ENCODE measurements at regions not wholly inside any gene's neighbourhood (a gene's known extent, or its start where the extent isn't known, plus 50 kb on each side); places are given as distances from the start of the nearest gene placed in this dataset.

DNA sequence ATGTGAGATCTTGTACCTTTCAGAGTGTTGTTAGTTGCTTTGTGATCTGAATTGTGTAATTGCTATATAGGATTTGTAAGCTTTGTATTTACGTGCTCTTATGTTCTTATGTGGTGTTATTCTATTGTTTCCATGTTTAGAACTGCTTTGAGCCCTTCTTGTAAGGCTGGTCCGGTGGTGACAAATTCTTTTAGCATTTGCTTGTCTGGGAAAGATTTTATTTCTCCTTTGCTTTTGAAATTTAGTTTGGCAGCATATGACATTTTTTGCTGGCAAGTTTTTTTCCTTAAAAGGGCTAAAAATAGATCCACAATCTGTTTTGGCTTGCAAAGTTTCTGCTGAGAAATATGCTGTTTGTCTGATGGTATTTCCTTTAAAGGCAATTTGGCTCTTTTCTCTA, 1089.2 kb upstream of the PCDH9 start:
- no peak for DNase-seq (ENCODE audit: low read depth, low spot score)

DNA sequence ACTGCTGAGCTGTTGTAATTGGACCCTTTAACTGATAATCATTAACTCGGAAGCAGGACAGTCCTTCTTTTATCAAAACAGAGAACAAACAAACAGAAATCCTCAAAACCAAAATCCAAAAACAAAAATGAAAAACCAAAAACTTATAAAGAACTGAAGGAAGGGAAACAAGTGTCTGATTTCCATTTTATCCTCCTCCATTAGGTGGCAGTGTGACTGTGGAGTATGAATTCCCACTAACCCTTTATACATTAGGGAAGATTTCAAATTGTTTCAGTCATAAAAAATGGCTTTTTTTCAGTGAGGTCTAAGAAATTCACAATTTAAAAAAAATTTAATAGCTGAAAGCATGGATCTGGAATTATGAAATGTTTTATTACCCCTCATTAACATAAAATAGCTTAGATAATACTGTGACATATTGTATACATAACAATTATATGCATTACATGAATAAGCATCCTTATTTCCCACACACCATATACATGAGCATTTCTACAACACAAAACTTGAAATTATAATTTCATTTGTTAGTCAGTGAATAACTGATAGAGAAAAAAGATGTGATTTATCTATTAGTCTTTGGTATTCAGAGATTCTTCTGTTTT, 1074.3 kb upstream of the PCDH9 start:
- DNase-seq (ENCODE audit: low read depth, low spot score), result no peak

DNA sequence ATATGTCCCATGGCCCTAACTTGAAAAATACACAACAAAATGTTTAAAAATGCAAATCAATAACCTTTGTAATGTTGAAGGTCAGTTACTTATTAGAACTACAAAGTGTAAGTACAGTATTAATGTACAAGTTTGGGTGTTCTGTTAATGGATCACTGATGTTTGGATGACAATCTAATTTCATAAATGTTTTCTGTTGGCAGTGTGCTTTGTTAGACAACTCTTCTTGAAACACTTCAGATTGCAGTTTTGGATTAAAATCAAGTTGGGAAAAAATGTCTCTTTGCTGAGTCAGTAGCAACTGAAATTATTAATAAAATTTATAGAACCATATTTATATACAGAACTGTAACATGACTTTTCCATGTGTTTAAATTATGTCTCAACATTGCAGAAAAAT, 1063.5 kb upstream of the PCDH9 start:
- no peak for DNase-seq (ENCODE audit: low read depth, low spot score)

DNA sequence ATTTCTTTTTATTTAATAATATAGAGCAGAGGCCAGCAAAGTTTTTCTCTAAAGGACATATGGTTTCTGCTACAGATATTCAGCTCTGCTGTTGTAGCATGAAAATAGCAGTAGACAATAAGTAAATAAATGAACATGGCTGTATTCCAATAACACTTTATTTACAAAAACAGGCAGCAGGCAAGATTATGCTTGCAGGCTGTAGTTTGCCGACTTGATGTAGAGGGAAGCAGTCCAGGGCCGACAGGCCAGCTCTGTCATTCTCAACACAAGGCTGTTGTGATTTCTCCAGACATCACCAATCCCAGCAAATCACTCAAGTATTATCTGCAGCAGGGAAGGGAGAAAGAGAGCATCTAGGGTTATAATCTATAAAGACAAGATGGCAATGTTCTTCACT, 1062.5 kb upstream of the PCDH9 start:
- DNase-seq (ENCODE audit: low read depth, low spot score), result no peak

DNA sequence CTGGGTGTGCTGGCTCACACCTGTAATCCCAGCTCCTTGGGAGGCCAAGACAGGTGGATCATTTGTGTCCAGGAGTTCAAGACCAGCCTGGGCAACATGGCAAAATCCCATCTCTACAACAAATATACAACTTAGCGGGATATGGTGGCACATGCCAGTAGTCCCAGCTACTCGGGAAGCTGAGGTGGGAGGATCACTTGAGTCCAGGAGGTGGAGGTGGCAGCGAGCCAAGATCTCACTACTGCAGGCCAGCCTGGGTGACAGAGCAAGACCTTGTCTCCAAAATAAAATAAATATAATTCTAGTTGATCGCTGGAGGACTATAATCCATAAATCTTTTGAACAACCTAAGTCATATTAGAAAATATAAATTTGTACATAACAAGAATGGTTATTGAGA, 1061.5 kb upstream of the PCDH9 start:
- no peak for DNase-seq (ENCODE audit: low read depth, low spot score)

DNA sequence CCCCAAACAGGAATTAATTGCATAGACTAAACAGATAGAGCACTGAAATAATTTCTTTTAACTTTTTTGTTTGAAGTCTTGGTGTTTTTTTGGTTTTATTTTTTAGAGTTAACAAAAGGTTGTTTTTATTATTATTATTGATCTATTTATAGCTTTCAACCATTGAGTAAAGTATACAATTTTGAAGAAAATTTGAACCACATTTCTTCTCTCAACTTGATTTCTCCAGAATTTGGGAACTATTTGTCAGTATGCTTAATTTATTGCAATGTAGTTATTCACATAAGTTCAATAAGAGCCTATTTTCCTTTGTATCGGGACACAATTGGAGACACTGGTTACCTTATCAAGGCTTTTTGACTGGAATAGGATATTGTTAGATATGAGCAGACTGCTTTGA, 1045.6 kb upstream of the PCDH9 start:
- no peak for DNase-seq (ENCODE audit: low read depth, low spot score)

DNA sequence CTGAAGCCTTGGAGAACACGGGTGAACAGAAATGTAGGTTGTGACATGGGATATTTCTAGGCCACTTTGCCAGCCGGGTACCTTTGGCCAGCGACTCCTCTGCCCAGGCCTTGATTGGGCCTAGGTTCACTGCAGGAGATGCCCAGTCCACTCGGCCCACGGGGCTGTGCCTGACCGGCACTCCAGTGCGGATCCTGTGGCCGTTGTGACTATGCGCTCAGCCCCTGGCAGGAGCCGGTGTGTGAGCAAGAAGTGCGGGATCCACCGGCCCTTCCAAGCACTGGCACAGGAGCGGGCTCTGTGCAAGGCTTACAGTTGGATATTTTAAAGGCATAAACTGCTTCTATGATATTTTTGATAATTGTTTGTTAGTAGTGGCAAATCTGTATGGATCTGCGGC, 1042.5 kb upstream of the PCDH9 start:
- no peak for DNase-seq (ENCODE audit: low read depth, low spot score)

DNA sequence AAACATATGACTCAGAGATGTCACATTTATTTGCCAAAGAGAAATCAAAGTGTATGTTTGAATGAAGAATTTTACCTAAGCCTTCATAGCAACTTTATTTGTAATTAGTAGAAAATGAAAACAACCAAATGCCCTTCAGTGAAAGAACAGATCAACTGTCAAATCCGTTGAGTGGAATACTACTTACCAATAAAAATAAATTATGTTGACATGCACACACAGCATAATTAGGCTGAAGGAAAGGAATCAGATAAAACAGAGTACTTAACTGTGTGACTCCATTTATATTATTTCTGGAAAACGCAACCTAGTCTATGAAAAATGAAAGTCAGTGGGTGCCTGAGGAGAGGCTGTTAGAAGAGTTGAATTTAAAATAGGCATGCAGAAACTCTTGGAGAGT, 1034.6 kb upstream of the PCDH9 start:
- no peak for DNase-seq (ENCODE audit: low read depth, low spot score)

DNA sequence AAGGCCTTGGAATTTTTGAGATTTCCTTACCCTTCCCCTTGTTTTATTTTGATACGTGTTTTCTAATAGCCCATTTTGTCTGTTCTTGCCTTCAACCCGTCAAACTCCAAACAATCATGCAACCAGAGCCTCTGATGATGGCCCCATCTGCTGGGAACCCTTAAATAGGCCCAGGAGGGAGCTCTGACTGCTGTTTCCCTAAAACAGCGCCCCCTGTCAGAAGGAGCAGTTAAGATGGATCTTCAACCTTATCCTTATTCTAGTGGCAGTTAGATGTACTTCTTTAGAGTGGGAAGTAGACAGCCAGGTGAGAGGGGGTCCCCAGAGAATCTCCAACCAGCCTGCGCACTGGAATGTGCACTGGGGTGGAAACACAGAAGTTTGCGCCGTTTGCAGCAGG, 1031.0 kb upstream of the PCDH9 start:
- DNase-seq (ENCODE audit: low read depth, low spot score), result no peak

DNA sequence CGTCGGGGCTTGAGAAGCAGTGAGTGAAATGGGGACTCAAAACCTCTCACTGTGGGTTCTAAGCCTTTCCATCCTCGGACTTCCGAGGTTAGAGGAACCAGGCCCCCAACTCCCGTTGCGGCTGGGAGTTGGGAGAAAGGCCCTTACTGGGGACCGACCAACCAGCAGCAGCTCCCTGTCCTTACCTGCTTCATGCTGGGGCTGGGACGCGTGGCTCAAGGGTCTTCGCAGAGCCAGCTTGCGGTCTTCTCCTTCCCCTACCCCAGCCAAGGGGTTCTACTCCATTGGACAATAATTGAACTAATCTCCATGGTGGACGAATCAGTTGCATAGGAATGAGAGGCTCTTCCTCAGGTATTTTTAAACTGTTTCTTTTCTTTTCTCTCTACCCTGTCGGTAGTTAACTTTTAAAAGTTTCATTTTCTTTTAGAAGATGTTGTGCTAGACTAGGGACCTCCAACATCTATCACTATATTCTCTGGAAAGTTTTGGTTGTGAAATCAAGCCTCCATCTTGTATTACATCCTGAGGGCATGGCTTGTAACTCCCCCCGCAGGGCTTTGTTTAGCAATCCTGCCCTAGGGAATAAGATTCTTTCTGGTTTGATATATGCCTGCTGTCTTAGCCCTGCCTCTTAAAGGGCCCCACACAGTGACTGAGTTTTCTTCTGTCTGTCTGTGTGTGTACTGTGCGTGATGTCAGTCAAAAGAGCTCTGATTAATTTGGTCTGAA, 1027.1 kb upstream of the PCDH9 start:
- no peak for DNase-seq (ENCODE audit: low read depth, low spot score)

DNA sequence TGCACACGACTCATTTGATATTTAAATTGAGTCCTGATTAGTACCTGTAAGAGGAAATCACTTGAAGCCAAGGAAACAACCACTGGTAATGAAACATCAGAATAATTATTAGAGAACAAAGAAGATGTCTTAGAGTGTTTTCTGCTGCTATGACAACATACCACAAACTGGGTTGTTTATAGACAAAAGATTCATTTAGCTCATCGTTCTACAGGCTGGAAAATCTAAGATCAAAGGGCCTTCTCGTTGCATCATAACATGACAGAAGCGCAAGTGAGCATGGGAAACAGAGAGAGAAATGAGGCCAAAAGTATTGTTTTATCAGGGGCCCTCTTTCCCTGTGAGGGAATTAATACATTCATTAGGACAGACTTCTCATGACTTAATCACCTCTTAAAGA, 1024.0 kb upstream of the PCDH9 start:
- DNase-seq (ENCODE audit: low read depth, low spot score), result no peak

DNA sequence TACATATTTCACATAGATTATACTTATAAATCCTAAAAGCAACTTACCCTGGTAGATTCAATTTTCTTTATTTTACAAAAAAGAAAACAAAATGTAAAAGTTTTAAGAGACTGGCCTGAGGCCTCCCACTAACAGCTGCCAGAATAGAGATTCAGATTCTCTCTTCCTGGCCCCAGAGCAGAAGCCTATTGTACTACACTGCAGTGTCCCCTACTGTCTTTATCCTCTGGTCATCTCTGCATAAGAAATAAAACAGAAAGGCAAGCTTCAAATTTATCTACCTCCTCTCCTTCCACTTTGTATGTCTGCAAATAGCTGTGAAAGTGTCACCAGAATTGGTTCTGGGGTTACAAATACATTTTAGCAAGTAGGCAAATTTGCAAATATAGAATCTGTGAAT, 1004.1 kb upstream of the PCDH9 start:
- no peak for DNase-seq (ENCODE audit: low read depth, low spot score)

DNA sequence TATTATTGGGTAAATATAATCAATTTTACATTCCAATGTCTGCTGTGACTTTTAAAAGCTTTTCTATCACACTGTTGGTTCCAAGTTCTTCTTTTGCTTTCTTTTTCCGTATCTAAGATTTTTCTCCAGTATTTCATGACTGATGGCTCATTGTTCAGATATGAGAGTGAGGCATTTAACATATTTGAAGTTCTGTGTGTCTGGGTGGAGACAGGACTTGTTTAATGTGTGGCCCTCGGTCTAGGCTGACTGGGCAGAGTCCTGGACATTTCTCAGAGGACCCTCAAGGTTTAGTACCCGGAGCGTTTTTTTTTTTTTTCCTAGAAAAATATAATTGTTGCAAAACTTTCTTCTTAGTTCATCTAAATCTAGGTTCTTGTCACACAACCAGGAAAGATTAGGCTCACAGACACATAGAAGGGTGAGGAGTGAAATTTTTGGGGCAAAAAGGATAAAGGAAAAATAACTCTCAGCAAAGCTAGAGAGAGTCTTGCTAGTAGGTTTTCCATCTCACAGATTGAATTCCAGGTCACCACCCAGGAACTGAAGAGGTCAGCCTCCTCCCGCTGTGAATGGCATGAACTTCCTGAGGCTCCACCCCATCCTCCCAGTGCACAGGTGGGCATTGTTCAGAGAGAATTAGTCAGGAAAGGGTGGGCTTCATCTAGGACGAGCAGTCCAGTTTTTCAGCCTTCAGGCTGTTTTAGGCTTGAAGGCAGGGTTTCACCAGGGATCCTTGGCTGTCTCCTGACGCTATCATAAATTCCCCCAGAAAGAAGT, 1002.4 kb upstream of the PCDH9 start:
- no peak for DNase-seq (ENCODE audit: low read depth, low spot score)

DNA sequence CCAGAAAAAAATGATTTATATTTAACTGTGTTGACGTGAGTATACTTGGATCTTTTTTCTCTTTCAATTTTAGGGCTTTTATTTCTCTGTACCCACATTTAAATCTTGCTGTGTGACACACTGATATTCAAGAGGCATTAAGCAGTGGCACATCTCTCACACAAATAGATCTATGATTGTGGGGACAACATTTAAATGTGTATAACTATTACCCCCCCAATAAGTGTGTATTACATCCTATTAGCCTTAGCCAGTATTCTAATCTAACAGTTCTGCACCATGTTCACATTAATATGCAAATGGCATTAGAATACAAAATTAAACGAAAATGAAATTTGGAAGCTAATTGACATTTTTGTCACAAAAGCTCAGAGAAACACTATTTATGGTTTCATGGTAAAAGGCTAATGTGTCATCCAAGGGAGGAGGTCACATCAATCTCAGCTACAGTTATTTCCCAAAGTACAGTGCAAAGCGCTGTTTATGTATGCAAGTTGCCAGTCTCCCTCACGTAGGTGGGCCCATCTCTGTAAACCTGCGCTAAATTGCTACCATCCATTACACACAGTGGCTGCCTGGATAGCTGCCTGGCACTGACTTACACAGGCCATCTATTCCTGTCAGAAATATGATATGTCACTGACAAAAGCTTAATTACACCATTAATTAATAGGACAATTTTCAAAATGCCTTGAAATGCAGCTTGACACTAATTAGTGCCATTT, 984.7 kb upstream of the PCDH9 start:
- DNase-seq (ENCODE audit: low read depth, low spot score), result no peak

DNA sequence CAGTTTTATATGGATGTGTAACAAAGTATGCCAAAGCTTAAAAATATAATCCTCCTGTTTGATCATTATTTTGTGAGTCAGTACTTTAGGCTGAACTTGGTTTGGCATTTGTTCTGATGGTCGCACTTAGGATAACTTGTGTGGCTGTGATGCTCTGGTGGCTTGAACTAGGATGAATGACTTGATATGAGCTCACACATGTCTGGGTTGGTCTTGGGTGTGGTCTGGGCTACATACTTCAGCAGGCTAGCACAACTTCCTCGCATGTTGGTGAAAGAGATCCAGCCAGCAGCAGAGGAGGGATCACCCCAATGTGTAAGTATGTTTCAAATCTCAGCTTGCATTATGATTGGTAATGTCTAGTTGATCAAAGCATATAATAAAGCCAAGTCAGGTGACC, 969.1 kb upstream of the PCDH9 start:
- no peak for DNase-seq (ENCODE audit: low read depth, low spot score)

DNA sequence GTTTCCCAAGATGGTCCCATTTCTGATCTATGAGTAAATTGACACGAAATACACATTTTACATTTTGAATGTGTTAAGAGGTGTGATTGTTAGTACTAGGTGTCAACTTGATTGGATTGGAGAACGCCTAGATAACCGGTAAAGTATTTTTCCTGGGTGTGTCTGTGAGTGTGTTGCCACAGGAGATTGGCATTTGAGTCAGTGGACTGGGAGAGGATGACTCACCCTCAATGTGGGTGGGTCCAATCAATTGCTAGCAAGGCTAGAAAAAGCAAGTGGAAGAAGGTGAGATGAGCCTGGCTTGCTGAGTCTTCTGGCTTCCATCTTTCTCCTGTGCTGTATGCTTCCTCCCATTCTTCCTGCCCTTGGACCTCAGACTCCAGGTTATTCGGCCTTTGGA, 960.7 kb upstream of the PCDH9 start:
- DNase-seq (ENCODE audit: low read depth, low spot score), result no peak

DNA sequence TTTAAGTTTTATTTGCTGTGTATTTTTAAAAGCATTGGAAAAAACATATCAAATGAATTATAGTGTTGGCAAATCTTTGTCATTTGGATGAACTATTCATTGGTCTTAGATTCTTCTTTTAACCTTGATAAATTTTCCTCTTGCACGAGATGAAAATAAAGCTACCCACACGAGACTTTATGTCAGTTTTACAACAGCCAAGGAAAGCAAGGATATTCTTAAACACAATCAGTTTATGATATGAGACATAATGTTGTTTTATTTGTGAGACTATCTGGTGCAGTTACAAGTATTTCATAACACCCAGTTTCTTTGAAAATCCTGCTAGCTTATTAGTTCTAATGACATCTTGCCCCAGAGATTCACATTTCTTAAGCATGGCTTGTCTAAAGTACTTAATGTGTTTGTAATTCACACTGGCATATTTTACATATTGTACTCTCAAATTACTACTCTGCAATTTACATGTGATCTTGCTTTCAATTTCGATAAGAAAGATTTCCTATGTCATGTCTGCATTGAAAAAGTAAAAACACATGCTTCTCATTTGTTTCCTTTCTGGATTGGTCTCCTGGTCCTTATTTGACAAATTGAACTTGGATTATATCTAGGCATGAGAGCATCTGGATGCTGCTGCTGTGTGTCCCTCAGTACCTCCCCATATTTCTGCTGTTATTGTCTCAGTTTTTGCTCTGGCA, 955.5 kb upstream of the PCDH9 start:
- DNase-seq (ENCODE audit: low read depth, low spot score), result peak; percentile 18

DNA sequence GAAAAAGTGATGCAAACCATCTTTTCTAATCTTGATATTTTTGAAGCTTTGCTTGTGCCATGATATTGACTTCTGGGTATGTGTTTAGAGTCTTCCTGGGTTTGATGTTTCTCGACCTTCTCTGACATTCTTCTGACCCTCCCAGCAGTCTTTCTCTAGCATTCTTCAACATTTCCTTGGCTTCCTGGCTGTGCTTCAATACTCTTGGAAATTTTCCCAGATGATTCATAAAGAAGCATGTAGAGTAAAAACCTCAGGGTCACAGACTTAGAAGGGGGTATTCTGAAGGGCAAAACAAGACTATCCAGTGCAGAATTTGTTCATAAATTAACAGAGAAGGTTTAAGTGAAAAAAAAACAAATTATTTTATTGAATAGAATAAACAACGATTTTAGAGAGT, 946.3 kb upstream of the PCDH9 start:
- peak; percentile 85 for DNase-seq (ENCODE audit: low read depth, low spot score)

DNA sequence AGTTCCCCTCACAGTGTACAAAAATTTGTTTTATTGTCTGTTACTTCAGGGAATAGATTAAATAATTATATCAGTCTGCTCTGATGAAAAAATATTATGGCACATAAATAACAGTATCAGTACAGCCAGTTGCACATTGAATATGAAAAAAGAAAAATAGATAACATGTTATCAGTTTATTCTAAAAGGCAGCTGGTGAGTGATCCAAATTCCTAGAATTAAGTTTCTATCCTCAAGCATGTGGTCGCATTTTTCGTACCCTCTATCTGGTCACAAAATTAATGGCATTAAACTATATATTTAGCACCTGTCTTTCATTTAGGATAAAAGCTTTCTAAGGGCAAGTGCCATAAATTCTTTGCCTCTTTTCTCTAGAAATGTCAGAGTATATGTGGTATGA, 944.8 kb upstream of the PCDH9 start:
- DNase-seq (ENCODE audit: low read depth, low spot score), result no peak

DNA sequence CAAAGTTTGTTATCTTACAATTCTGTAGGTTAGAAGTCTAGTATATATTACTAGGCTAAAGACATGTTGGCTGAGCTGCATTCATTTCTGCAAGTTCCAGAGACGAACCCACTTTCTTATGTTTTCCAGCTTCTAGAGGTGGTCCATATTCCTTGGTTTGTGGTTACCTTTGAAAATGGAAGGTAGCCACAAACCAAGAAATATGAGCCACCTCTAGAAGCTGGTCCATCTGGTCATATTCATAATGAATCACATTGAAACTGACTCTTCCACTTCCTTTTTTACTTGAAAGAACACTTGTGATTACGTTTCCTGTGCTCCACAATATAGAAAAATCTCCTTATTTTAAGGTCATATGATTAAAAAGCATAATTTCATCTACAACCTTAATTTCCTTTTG, 943.0 kb upstream of the PCDH9 start:
- DNase-seq (ENCODE audit: low read depth, low spot score), result no peak

DNA sequence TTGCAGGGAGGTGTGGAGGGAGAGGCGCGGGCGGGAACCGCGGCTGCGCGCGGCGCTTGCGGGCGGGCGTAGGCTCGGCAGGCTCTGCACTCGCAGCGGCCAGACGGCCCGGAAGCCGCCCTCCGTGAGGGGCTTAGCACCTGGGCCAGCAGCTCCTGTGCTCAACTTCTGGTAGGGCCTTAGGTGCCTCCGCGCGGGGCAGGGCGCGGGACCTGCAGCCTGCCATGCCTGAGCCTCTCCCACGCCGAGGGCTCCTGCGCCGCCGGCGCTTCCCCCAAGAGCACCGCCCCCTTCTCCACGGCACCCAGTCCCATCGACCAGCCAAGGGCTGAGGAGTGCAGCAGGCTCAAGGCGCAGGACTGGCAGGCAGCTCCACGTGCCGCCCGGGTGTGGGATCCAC, 940.8 kb upstream of the PCDH9 start:
- no peak for DNase-seq (ENCODE audit: low read depth, low spot score)

DNA sequence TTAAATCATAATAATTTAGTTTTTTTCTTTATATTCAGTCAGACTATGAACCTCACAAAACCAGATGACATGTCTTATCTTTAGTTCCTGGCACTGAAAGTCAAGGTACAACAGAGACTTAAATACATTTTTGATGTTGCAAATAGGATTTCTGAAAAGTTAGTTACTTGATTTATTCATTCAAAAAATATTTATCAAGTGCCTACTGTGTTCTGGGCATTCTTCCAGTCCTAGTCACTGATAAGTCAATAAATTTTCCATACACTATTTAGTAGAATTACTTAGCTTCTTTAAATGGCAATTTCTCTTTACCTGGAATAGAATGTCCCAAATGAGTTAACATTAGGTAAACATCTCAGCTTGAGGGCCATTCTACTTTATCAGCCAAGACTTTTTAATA, 938.3 kb upstream of the PCDH9 start:
- no peak for DNase-seq (ENCODE audit: low read depth, low spot score)

All from brain pericyte (primary cell).